HG03565 (cell line): ENCODE measurements at regions not wholly inside any gene's neighbourhood (a gene's known extent, or its start where the extent isn't known, plus 50 kb on each side); places are given as distances from the start of the nearest gene placed in this dataset.

Experiments
- ATAC-seq: cut with Tn5 transposase; IDR thresholded peaks from one replicate; pipeline ENCODE4 v1.9.1; 2021; ENCODE audit warnings: mild to moderate bottlenecking, moderate library complexity; ENCODE audit not compliant: unreplicated experiment

DNA sequence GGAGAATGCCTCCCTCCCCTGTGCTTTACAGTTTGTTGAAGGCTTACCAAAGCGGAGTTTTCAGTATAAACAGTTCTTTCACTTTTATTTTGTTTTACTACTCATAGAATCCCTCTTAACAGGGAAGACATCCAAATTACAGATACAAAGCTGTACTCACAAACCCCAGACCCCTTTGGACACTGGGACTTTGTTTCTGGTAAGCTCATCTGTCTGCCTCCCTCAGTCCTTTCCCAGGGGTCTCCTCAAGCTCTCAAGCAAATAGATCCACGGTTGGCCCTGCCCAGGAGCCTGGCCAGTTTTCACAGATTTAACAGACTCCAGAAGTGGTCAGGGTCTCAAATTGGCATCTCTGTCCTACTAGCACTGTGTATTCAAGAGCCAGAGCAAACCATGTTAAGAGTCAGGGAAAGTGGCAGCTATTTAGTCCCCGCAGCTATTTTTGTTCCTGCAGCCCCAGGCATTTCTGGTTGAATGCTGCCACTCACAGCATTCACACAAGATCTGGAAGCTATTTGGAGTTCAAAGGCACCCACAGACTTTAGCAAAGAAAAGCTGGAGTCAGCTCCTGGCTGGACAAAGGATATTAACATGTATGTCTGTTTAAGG lies 54.2 kb downstream of the TMEM100 start:
- no peak for ATAC-seq

DNA sequence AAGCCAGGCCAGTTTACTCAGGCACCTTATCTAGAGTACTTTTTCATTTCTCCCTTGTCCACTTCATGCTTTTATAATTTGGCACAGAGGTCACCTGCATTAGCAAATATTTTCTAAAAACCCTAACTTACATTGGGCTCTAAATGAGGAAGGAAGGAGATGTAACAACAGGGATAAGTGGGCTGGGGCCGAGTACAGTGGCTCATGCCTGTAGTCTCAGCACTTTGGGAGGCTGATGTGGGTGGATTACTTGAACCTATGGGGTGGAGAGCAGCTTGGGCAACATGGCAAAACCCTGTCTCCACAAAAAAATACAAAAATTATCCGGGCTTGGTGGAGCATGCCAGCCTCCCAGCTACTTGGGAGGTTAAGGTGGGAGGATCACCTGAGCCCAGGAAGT lies 55.9 kb downstream of the TMEM100 start:
- no peak for ATAC-seq

DNA sequence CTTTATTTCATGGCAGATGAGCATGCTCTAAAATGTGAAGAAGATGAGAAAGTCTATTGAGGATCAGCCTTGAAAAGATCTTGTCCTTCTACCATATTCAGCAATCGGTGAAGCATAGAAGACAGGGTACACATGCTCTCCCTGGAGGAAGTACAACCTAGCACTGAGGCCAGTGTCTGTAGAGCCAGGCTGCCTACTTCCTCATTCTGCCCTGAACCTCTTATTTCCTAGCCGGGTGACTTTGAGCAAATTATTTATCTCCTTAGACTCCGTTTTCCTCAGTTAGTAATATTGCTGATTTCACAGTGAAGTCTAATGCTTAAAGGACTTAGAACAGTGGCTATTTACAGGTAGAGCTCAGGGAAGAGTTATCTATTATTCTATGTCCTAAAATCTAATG lies 58.4 kb downstream of the TMEM100 start:
- peak; percentile 91 for ATAC-seq

DNA sequence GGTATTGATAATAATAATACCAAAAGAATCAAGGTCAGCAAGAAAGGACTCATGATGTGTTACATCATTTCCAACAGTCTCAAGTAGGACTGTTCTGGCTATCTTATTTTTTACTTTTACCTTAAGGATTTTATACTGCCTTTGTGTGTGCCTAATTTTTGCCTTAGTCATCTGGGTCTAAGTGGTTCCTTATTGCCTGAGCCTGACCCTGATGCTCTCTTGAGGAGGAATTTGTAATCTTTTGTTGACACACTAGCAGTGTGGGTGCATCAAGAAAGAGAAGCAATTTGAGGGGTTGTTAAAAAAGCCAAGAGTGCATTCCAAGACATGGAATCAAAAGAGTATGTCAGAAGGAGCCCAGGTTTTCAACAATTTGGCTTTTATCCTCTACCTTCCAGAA lies 59.3 kb downstream of the TMEM100 start:
- ATAC-seq = no peak

DNA sequence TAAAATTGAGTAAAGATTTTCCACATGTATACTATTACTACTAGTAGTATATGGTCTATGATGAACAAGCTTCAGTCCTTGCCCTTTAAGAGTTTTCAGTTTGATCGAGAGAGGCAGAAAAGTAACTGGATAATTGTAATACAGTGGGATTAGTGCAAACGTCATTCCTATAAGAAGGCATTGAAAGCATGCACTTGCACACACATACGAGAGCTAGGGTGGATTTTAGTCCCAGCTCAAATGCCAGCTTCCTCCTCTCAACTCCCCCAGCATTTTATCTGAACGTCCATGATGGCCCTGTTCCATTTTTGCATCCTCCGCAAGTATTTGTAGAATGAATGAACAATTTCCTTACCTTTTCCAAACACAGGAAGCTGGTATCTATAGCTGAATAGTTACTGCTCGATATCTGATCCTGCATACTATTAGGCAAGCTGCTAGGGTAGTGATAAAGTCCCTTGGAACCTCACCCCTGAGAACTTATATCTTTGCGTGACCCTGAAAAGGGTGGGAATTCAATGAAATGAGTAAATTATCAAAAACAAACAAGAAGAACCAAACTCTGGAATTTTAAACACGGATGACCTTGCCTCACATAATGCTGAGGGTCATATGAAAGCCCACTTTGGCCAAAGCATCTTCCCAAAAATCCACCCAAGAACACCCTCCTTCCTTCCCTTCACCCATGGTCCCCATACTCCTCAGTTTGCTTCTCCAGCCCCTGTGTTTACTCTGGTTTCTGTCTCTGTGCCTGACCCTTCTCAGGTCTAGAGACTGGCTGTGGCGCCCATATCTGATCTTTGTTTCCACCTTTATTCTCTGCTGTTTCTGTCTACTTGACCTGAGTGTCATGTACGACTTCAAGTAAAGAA lies 60.5 kb downstream of the TMEM100 start:
- no peak for ATAC-seq

DNA sequence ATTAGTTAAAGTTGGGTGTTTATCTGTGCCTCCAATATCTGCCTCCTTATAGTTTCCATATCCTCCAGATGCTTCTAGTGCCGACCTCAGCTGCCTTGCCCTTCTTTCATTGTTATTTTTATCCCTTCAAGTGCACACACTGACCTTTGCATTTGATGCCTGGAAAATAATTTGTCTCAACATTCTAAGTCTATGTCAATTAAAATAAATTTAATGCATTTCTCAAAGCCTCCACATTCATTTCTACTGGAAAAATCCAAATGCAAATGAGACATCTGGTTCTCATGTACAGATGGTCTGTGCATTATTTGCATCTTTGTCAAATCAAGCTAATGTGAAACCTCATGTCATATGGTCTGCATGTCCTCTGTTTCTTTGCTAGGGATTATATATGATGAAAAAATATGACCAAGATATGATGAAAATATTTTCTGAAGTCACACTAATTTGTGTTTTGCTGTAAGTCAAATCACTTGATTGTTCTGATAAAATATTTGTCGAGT lies 61.4 kb downstream of the TMEM100 start:
- no peak for ATAC-seq

DNA sequence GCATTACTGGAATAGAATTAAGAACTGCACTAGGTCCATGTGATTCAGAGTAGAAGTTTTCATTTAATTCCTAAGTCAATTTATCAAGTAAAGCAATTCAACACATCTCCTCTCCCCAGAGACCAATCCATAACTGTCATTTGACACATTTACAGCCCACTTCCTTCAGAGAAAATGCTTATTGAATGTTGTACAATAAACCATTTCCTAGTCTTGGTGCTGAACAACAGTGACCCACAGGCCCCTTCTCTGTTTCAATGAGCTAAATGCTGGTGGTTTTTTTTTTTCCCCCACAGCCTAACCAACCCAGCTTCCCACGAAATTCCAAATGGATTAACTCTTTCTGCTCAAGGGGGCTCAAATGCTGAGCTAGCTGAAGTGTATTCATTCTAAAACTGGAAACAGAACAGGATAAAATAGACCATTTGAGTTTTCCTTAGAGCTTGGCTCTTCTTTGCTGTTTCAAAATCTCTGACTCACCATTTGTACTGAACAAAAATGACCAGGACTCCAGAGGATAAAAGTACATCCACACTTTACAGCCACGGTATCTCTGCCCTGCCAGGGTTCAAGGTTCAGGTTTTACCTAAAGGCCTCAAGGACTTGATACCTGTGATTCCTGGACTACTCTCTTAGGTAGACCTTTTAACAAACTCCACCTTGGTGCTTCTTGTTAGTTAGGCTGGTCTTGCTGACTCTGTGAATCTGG lies 62.3 kb downstream of the TMEM100 start:
- ATAC-seq = no peak

DNA sequence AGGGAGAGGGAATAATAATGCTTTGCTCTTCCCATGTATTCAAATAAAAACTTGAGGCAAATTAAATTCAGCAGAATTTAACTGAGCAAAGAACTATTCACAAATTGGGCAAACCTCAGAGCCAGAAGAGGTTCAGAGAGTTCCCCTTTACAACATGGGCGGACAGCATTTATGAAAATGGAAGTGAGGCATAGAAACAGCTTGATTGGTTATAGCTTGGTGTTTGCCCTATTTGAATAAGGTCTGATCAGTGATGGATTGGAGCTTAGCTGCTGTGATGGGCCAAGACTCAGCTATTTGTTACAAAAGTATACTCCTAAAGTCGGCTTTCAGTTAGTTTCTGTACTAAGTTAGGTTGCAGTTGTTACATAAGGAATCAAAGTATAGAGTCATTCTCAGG lies 63.0 kb downstream of the TMEM100 start:
- no peak for ATAC-seq

DNA sequence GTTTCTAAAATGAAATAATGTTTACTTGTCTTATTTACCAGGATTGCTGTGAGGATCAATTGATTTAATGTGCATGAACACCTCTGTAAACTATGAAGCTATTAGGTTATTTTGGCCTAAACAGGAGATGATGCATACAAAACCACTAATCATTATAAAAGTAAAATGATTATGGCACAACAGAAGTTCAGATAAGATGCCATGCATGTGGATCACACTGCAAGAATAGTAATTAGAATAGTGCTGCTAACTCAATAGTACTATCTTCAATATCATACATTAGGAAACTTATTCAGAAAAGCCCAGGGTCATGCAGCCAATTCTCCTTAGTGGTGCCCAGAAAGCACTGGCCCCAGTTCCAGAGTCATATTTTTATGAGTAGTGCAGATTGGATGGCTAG lies 66.9 kb downstream of the TMEM100 start:
- ATAC-seq = no peak

DNA sequence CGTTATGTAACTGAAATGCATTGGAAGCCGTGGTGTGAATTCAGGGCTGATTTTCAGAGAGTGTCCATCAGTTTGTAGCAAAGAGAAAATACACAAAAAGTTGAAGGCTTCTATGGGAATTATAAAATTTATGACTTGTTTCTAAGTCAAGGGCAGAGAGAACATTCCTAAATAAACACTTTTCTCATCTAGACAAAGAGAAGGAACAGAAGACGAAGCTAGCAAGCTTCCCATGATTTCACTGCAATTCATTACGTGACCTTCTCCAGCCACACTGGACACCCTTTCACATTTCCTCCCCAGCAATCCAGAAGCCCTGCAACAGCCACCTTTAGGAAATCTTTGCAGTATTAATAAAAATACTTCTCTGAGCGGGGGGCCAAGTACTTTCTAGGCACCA lies 67.8 kb downstream of the TMEM100 start:
- no peak for ATAC-seq

DNA sequence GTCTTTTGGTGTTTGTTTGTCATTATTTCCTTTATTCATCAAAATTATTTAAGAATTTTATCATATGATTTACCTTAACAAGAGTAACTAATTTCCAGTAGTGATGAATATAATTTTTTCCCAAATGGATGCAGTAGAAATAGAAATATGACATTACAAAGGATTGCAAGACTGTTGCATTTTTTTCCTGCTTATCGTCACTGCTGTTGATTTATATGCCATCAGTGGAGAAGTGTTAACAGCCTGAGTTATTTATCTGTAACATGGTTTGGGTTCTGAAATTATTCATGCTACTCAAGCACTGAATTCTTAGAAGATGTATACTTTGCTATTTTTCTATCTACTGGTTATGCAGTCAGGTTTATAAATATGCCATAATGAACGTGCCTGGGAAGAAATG lies 68.6 kb downstream of the TMEM100 start:
- ATAC-seq = no peak

DNA sequence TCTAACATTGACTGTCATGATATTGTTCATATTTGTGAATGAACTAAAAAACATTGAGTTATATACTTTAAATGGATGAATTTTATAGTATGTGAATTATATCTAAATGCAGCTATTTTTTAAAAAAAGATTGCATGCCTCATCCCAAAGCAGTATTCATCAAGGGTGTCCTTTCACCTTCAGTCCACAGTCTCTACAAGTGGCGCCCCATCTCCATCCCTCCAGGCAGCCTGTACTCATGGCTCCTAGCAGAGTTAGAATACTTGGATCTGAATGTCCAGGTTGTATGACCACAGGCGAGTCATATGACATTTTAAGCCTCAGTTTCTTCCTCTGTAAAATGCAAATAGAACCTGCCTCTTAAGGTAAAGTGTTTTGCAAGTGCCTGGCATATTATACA lies 69.8 kb downstream of the TMEM100 start:
- no peak for ATAC-seq

DNA sequence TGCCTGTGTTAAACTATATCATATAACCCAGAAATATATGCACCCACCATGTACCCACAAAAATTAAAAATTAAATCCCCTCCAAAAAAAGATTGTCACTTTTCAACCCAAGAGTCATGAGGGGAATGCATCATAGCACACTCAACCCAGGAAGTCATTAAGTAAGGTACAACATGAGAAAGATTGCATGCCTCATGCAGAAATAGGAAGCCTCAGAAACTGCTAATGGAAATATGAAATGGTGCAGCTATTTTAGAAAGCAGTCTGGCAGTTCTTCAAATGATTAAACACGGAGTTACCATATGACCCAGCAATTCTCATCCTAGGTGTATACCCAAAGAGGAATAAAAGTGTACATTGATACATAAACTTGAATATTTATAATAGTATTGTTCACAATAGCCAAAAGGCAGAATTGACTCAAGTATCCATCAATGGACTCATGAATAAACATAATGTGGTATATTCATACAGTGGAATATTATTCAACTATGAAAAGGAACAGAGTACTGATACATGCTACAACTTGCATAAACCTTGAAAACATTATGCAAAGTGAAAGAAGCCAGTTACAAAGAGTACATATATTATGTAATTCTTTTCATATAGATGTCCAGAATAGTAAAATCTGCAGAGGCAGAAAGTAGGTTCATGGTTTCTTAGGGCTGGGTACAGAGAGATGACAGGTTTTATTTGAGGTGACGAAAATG lies 70.4 kb downstream of the TMEM100 start:
- ATAC-seq = no peak

DNA sequence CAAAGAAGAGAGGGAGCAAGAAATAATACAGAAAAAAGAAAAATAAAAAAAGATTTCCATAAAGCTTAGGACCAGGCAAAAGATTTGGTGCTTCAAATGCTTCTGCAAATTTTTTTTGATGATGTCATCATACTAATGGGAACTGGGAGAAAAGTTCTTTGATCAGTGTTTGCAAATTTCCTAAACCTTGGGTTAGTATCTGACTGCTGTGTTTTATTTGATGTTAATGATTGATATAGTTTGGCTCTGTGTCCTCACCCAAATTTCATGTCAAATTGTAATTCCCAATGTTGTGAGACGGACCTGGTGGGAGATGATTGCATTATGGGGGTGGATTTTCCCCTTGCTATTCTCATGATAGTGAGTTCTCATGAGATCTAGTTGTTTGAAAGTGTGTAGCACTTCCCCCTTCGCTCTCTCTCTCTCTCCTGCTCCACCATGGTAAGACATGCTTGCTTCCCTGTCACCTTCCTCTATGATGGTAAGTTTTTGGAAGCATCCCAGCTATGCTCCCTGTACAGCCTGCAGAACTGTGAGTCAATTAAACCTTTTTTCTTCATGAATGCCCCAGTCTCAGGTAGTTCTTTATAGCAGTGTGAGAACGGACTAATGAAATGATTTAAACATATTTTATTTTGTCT lies 72.6 kb downstream of the TMEM100 start:
- no peak for ATAC-seq

DNA sequence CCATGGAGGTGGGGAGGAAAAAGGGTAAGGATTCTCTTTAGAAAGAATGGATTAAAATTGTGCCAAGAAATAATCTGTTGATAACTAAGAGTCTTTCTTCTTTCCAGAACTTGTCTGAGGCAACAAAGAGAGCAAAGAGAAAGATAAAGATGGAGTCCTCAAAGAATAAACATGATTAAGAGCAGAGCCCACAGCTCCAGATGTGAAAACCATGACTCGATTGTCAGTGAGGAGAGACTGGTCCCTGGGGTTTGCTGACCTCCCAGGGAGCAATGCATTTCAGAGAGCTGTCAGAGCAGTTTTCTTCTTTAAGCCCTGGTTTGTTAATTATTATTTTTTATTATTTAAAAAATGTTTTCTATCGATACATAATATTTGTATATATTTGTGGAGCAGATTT lies 74.6 kb downstream of the TMEM100 start:
- no peak for ATAC-seq

DNA sequence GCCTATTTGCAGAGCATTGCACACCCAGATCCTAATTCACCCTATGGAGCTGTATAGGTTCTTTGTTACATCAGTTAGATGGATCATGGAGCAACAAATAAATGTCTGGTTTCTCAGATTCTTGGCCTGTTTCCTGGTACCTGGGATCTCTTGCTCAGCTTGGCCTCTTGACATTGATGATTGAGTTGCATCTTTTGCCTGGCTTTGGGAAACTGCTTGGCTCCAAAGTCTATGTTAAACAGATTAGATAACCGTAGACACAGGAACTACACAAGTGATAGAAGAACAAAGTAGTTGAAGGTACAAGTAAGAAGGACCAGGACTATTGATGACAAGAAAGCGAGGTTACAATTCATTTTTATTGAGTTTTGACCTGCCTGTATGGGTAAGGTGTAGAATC lies 77.3 kb downstream of the TMEM100 start:
- ATAC-seq = no peak

DNA sequence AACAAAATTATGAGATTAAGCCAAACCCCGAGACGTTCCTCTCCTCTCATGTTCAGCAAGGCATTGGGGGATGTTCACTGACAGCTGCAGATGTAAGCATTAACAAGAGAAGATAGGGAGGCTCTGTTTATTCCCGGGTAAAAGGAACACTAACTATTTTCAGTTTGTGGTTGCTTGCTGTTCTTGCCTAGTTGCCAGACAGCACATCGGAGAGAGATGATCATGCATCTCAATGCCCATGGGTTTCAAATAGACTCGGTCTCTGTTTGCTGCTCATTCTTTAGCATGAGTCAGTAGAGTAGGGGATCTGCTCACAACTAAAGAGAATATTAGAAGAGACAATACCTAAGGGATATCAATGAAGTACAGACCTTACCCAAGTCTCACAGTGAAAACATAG lies 78.3 kb downstream of the TMEM100 start:
- no peak for ATAC-seq

DNA sequence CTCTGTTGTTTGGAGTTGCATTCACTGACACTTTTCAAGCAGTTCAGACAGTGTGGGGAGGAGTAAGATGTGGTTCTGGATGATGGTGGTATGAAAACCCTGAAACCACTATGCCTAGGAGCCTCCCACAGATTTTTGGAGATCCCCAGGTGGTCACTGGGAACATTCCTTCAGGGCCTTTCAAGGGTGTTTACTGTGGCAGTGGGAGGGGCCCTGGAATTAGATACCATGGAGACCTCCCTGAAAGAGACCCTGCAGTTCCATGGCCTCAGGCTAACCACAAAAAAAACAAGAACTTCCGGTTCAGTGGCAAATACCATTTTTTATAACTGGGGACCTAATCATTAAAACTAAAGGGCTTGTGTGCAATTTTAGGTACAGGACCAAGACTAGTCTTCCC lies 79.9 kb downstream of the TMEM100 start:
- ATAC-seq = no peak

DNA sequence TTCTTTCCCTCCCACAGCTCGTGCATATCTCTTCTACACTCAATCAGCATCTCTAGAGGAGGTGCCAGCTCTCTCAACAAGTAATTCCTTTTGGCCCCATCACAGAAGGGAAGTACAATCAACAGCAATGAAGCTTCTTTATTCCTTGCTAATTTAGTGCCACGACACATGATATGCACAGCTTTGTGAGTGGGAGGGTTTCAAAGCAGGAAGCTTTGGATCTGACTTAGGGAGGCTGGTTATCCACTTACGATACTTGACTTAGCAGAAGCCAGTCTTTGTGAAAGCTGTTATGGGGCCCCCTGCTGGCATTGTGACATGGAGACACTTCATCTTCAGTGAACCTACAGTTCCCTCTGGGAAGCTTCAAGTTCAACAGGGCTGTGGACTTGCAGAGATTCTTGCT lies 81.0 kb downstream of the TMEM100 start:
- ATAC-seq = peak; percentile 53

DNA sequence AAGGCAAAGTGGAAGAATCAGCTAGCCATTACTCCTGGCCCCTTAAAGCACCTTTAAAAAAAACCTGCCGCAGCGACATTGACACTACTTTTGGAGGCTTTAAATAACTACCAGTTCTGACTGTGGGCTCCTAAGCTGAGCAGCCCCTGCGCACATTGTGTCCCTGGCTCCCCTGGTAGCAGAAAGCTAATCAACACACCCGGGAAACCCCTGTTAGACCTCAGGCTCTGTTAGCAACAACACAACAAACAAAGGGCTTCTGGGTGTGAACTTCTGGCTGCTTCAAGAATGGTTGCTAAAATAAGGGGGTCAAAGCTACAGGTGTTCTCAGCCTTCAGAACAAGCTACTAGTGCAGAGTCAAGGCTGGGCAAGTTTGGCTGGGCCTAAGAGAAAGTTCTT lies 83.6 kb downstream of the TMEM100 start:
- ATAC-seq = no peak
